Fibroblast of the aortic adventitia (primary cell): ENCODE measurements at regions not wholly inside any gene's neighbourhood (a gene's known extent, or its start where the extent isn't known, plus 50 kb on each side); places are given as distances from the start of the nearest gene placed in this dataset.

Experiments used
- DNase-seq: peaks from one replicate; pipeline ENCODE4 v3.0.0-alpha.2; 2010; ENCODE audit warnings: low read depth
- H3K4me3 ChIP-seq: 2 replicates; pipeline ENCODE4 v1.5.1; 2011; ENCODE audit warnings: low read depth, mild to moderate bottlenecking, control low read depth, low read length, moderate library complexity
- CTCF ChIP-seq: IDR thresholded peaks from 2 replicates; pipeline ENCODE4 v1.5.1; 2011; ENCODE audit warnings: mild to moderate bottlenecking, low read length, control low read depth, inconsistent platforms; ENCODE audit not compliant: insufficient read depth

DNA sequence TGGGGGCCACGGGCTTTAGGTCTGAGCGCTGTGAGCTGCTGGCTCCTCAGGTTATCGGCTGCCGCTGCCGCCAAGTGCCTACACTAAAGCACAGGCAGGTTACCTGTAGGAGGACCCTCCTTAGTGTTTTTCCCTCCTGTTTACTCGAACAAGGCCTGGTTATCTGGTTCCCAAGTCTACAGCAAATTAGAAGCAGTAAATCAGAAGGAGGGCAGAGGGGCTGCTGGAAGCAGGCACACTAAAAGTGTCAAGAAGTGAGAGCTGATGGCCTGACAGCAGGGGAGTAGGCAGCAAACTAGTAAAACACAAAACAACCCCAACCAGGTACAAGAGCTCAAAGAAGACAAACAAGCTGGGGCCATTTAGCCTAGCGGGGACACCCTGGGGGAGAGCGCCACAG is 125.0 kb upstream of the PJA1 start:
- H3K4me3 ChIP-seq: no peak overlapping the region
- DNase-seq: no peak
- TF ChIP-seq CTCF: no peak

DNA sequence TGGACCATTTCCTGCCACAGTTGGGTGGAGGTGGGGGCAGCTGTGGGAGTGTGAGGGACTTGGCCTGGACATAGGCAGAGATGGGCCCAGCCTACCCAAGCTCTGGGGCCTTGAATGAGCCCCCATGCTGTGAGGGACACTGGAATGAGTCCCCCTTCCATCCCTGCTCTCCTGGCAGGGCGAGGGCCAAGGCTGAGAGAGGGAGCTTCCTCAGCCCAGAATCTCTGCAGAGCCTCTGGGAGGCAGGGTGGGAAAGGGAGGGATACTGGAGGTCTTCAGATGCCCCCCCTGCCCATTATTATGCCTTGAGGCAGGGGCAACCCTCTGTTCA is 124.5 kb upstream of the PJA1 start:
- DNase-seq: no peak
- no peak for TF ChIP-seq CTCF
- no peak overlapping the region for H3K4me3 ChIP-seq

DNA sequence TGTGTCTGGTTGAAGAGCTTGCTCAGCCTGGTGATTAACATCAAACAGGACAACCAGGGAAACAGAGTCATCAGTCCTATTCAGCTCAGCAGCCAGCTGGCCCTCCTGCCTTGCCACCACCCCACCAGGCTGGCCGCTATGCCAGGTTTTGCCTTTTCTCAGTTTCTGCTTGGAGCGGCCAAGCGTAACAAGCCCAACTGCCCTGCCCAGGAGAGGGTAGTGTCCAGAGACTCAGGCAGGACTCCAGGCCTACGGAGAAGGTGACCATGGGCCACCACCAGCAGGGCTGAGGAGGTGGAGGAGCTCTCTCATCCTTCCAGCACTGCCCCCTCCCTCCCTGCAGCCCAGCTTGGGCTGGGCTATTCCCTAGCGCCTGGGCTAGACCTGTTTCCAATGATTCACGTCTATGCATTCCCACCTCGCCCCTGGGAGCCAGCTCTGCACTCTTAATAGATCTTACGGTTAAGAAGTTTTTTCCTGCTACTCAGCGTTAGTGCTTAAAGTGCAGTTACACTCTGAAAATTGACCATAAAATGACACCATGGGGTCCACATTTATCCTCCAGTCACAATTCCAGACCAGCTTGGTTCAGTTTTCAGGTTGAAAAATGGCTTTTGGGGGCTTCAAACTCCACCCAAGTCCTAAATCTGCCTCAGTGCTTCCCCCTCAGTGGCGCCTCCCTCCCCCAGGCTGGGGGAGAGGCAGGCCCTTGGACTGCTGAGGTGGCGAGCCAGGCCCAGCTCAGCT is 124.0 kb upstream of the PJA1 start:
- TF ChIP-seq CTCF: no peak
- H3K4me3 ChIP-seq: no peak overlapping the region
- DNase-seq: no peak

DNA sequence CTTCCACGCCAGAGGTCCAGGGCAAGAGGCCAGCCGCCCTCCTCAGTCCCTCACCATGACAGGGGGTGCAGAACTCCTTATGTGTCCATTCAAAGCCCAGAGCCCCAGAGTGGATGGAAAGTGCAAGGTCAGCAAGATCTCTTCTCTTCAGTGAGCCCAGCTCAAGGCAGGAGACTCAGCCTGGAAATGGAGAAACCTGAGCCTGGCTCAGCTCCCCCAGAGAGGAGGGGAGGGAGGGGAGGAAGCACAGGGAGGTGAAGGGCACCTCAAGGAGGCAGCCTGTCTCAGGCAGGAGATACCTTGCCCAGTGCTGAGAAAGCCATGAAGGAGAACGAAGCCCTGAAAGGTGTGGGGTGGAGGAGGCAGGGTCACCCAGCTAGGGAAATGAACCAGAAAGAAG is 121.8 kb upstream of the PJA1 start:
- no peak overlapping the region for H3K4me3 ChIP-seq
- no peak for DNase-seq
- TF ChIP-seq CTCF: no peak

- H3K4me3 ChIP-seq: no peak overlapping the region
- DNase-seq: no peak
- TF ChIP-seq CTCF: no peak
These were observed 121.3 kb upstream of the PJA1 start for GRCh38 chrX:69286565-69286906.

DNA sequence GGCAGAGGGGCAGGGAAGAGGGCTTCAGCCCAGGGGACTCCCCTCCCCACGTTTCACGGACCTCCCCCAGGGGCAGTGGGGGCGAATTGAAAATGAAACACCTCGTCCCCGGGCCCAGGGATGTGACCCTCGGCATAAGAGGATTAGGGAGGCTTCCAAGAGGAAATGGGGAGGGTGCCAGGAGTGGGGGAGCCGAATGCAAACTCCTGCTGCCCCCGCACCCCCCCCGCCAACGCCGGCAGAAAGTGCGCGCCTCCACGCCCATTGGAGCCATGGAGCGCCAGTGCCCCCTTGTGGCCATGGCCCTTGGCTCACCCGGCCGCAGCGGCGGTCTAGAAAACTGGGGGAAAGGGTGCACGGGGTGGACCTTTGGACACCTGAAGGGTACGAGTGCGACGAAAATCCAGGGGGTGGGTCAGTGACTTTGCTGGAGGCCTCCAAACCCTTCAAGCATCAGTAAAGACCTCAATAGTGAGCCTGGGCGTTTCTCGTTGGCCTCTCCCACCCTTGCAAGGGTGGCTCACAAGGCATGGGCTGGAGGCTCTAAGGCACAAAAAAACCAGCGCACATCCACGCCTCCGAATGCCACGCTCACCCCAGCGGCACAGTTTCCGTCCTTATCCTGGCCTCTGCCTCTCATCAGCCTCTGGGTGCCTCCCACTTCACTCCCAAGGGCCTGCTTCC is 120.8 kb upstream of the PJA1 start:
- peak overlapping the region; percentile 55 for H3K4me3 ChIP-seq
- TF ChIP-seq CTCF: peak; percentile 92
- DNase-seq: peak; percentile 26
